ENCODE measurements at regions not wholly inside any gene's neighbourhood (a gene's known extent, or its start where the extent isn't known, plus 50 kb on each side); places are given as distances from the start of the nearest gene placed in this dataset.

- FAIRE-seq = no peak
These were observed 540.3 kb downstream of the INHBA start for GRCh38 chr7:41162612-41163011.

- no peak for FAIRE-seq
These were observed 541.8 kb downstream of the INHBA start for GRCh38 chr7:41161041-41161587.

DNA sequence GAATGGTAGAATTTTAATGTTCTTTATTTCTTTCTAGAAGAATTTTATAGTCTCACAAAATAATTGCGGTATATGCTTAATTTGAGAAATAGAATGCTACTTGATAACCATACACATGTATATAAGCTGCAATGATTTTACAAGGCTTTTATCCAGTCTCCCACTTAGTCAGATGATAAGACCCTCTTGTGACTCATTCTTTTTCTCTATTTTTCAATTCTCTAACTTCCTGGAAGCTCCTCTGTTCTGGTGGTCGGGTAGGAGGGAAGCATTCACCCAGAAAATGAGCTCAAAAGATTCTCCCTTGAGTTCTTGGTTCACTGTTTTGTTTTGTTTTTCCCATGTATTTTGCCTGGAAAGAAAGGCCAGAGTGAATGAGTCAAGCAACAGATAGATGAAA lies 546.6 kb downstream of the INHBA start:
- no peak for FAIRE-seq

DNA sequence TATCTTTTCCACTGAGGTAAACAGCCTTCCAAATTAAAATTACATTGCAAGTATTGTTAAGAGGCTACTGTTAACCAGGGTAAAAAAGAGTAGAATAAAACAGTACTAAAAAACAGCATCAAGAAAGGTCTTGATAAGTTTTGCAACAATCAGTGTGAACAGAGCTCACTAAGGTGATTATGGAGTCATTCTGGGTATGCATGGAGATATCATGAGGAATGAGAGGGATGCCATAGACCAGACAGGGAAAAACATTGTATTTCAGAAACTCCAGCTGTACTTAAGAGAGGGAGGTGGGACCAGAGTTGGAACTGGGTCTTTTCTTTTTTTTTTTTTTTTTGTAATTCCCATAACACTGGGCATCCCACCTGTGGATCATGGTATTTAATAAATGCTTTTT lies 549.6 kb downstream of the INHBA start:
- no peak for FAIRE-seq

GRCh38 chr7:41152179-41152678 lies 550.7 kb downstream of the INHBA start:
- no peak for FAIRE-seq

DNA sequence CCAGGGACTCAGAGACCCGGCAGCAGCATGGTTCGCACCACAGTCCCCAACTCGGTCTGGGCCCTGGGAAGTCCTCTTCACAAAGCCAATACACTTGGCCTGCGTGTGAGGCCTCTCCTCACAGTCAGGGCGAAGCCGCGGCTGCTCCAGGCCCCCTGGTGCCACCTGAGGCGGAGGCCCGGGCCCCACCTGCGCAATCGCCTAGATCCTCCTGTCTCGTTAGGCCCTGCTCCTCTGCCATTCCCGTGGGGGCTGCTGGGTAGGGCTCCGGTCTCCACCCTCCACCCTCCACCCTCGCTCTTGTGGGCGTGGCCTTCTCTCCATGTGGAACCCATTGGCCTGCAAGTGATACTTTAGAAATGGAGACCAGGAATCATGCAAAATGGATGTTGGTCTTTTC lies 553.3 kb downstream of the INHBA start:
- no peak for FAIRE-seq

DNA sequence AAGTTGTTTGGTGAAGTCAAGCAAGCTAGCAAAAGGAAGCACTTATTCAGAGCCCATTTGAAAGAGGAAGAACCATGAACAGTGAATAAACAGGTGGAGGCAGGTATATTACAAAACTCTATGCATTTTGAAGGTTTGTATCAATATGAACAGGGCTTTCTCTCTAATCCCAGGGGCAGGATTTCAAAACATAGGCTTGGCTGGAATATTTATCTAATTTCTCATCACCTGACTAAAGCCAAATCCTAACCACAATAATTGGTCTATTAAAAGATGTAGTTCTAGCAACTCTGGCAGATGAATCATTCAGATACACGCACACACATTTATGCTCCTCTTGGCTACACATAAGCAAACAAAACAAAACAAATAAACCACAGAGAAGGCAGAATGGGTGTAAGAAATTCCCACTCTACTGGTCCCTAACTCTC lies 554.4 kb downstream of the INHBA start:
- no peak for FAIRE-seq

- FAIRE-seq = no peak
These were observed 555.0 kb downstream of the INHBA start for GRCh38 chr7:41147606-41148485.

- FAIRE-seq = no peak
These were observed 556.5 kb downstream of the INHBA start for GRCh38 chr7:41146429-41146828.

- FAIRE-seq = no peak
These were observed 557.2 kb downstream of the INHBA start for GRCh38 chr7:41145656-41146055.

DNA sequence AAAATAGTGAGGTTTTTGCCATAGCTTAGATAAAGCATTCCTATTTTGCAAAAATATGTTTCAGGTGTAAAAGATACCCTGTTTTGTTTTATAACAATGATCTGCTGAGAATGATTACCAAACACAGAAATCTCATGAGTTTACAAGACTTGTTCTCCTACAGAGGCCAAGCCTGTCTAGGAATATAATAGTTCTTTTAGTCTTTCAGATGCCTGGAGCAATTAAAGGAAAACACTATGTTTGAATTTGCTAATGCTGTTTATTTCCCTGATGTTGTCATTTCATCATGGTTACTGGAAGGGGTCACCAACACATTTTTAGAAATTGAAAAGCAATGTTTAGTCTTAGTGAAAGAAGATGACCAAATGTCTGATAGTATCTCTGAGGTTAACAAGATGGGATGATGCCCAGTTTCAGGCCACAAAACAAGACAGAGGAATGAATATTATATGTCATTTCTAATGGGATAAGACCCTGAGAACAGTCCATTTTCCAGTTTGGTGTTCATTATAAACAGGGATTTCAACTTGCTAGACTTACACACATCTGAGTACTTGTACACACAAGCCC lies 559.9 kb downstream of the INHBA start:
- FAIRE-seq = no peak

- no peak for FAIRE-seq
These were observed 563.1 kb downstream of the INHBA start for GRCh38 chr7:41139789-41140188.

GRCh38 chr7:41136551-41136950 lies 566.3 kb downstream of the INHBA start:
- no peak for FAIRE-seq

GRCh38 chr7:41135511-41135910 lies 567.4 kb downstream of the INHBA start:
- FAIRE-seq = no peak

GRCh38 chr7:41134300-41135255 lies 568.3 kb downstream of the INHBA start:
- no peak for FAIRE-seq

DNA sequence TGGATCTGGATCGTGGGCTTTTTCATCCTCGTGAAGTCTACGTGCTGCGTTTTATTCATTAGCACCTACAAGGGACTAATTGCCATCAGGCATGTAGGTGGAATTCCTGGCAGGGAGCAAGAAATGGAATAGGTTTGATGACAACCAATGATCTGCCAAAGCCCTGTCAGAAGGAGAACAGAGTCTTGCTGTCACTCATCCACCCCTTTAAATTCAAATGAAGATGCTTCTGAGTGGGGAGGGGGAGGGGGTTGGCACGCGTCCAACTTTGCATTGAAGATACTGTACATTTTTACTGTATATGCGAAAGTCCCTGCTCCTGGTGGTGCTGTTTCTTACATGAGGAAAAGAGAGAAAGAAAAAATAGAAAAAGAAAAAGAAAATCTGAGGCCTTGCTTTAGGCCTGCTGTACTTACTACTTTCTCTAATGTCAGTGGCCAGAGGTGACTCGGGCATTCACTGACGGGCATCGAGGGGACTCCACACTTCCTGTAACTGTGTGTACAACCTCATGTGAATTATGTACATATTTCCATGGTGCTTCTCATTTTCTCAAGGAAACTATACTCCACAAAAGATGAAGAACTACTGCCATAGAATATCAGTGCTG lies 569.1 kb downstream of the INHBA start:
- FAIRE-seq = no peak

DNA sequence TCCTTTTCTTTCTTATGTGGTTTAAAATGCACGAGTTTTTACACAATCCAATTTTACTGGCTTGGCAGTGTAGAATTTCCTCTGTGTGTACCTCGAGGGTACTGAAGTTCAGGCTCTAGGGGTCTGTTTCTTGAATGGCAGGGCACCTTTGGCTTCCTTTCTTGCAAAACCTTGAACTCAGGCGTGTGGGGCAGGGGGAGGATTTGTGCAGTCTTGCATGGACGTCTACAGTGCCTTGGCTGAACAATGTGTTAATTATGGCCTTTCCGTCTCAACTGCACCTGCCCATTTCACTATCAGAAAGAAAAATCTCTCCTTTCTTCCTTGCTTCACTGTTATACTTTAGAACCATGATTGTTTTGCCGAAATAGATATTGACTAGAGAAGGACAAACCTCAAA lies 570.9 kb downstream of the INHBA start:
- no peak for FAIRE-seq

- no peak for FAIRE-seq
These were observed 572.2 kb downstream of the INHBA start for GRCh38 chr7:41130561-41131236.

- no peak for FAIRE-seq
These were observed 572.8 kb downstream of the INHBA start for GRCh38 chr7:41130086-41130485.

GRCh38 chr7:41125343-41125742 lies 577.5 kb downstream of the INHBA start:
- no peak for FAIRE-seq

- FAIRE-seq = no peak
These were observed 580.5 kb downstream of the INHBA start for GRCh38 chr7:41122256-41122987.
